Endothelial cell of umbilical vein (primary cell): ENCODE measurements at regions not wholly inside any gene's neighbourhood (a gene's known extent, or its start where the extent isn't known, plus 50 kb on each side); places are given as distances from the start of the nearest gene placed in this dataset.

Experiments used
- BruUV-seq: library from RNA; stranded (reverse); fragments of 400-500 nt; replicated peaks from 2 replicates; lab custom pipeline; 2021; lab: Mats Ljungman, UMichigan
- CTCF ChIA-PET: fragments of 300-600, 350-600 bp; sonication (Branson Sonifier 250); formaldehyde crosslinking; loops from one replicate; lab custom pipeline; 2021; ENCODE audit warnings: antibody characterized with exemption, inconsistent platforms; lab: Charles Lee
- POLR2A ChIA-PET: fragments of 300-600, 350-600 bp; sonication (Branson Sonifier 250); formaldehyde crosslinking; loops from one replicate; lab custom pipeline; 2021; ENCODE audit warnings: antibody characterized with exemption, inconsistent platforms; lab: Charles Lee
- DNase-seq: peaks from one replicate; pipeline ENCODE4 v3.0.0-alpha.2; 2011; ENCODE audit warnings: low read depth, low spot score
- FAIRE-seq: peaks from 2 replicates; lab custom pipeline; 2011; peaks lifted over from hg19 to GRCh38; lab: Jason Lieb, UNC
- H2AFZ ChIP-seq: 2 replicates; pipeline ENCODE4 v1.6.0; 2012; ENCODE audit warnings: low read depth, low read length, control low read depth, inconsistent platforms
- H3K27ac ChIP-seq: 2 replicates; pipeline ENCODE4 v1.5.1; 2011; ENCODE audit warnings: low read depth, mild to moderate bottlenecking, control low read depth, low read length, moderate library complexity; ENCODE audit not compliant: insufficient read depth
- H3K27me3 ChIP-seq, 2 experiments: 2 replicates each; pipeline versions ENCODE4 v1.6.0 to v1.6.1; 2011; ENCODE audit warnings: low read length in 2 of 2, mixed read lengths in 1 of 2; ENCODE audit not compliant: control insufficient read depth in 2 of 2, insufficient read depth in 2 of 2
- H3K36me3 ChIP-seq, 2 experiments: 2 replicates in 1 of 2; 3 replicates in 1 of 2; pipeline ENCODE4 v1.5.1; 2011; ENCODE audit warnings: low read length in 2 of 2, mild to moderate bottlenecking in 1 of 2, moderate library complexity in 1 of 2; ENCODE audit not compliant: control insufficient read depth in 2 of 2, insufficient read depth in 2 of 2; ENCODE audit errors: extremely low read depth in 1 of 2
- H3K4me1 ChIP-seq: 3 replicates; pipeline ENCODE4 v1.5.1; 2011; ENCODE audit warnings: mild to moderate bottlenecking, low read length; ENCODE audit not compliant: control insufficient read depth, insufficient read depth; ENCODE audit errors: extremely low read depth
- H3K4me2 ChIP-seq: 2 replicates; pipeline ENCODE4 v1.6.1; 2011; ENCODE audit warnings: low read length, control low read depth, mixed read lengths; ENCODE audit not compliant: insufficient read depth
- H3K4me3 ChIP-seq, 3 experiments: fragments of 200-600 bp in 1 of 3; sonication (generic), shearing (Covaris generic) in 1 of 3; replicated peaks in 1 of 3; 2 replicates each; pipeline ENCODE4 v1.5.1; 2011 to 2016; ENCODE audit warnings: control low read depth in 3 of 3, low read length in 3 of 3, mild to moderate bottlenecking in 2 of 3, inconsistent platforms in 1 of 3, low read depth in 1 of 3, moderate library complexity in 1 of 3; ENCODE audit not compliant: insufficient read depth in 1 of 3
- H3K79me2 ChIP-seq: 2 replicates; pipeline ENCODE4 v1.6.0; 2012; ENCODE audit warnings: low read length, inconsistent platforms; ENCODE audit not compliant: control insufficient read depth, insufficient read depth
- H3K9ac ChIP-seq: replicated peaks from 2 replicates; pipeline ENCODE3; 2011; ENCODE audit warnings: low read length, control low read depth; ENCODE audit not compliant: insufficient read depth; ENCODE audit errors: extremely low read depth
- H3K9me1 ChIP-seq: replicated peaks from 3 replicates; pipeline ENCODE4 v1.6.0; 2011; ENCODE audit warnings: mild to moderate bottlenecking, low read length; ENCODE audit not compliant: control insufficient read depth, insufficient read depth; ENCODE audit errors: extremely low read depth
- H3K9me3 ChIP-seq: replicated peaks from 2 replicates; pipeline ENCODE4 v1.5.1; 2012; ENCODE audit warnings: low read length, inconsistent platforms; ENCODE audit not compliant: control insufficient read depth, insufficient read depth
- H4K20me1 ChIP-seq: replicated peaks from 2 replicates; pipeline ENCODE3; 2011; ENCODE audit warnings: mild to moderate bottlenecking, low read length; ENCODE audit not compliant: control insufficient read depth, insufficient read depth; ENCODE audit errors: extremely low read depth
- CTCF ChIP-seq, 2 donors: IDR thresholded peaks; 1 replicate in 1 of 2; 2 replicates in 1 of 2; pipeline ENCODE4 v1.5.1; 2011; ENCODE audit warnings: low read length in 2 of 2, mild to moderate bottlenecking in 2 of 2, moderate library complexity in 2 of 2, control low read depth in 1 of 2, inconsistent platforms in 1 of 2, low read depth in 1 of 2; ENCODE audit not compliant: insufficient read depth in 1 of 2; ENCODE audit errors: extremely low read depth in 1 of 2
- EZH2 ChIP-seq: IDR thresholded peaks from 2 replicates; pipeline ENCODE4 v1.6.1; 2012; ENCODE audit warnings: borderline replicate concordance, low read depth, mild to moderate bottlenecking, moderate library complexity, low read length, inconsistent platforms; ENCODE audit not compliant: severe bottlenecking
- FOS ChIP-seq: IDR thresholded peaks from 2 replicates; pipeline ENCODE4 v1.6.1; 2011; ENCODE audit warnings: mild to moderate bottlenecking, low read length, moderate library complexity, borderline replicate concordance; ENCODE audit not compliant: insufficient read depth
- GATA2 ChIP-seq: IDR thresholded peaks from 2 replicates; pipeline ENCODE4 v1.7.0; 2011; ENCODE audit warnings: low read depth, mild to moderate bottlenecking, moderate library complexity, mixed read lengths, low read length; ENCODE audit not compliant: insufficient read length, insufficient read depth
- JUN ChIP-seq: IDR thresholded peaks from 2 replicates; pipeline ENCODE4 v1.6.1; 2011; ENCODE audit warnings: borderline replicate concordance, low read depth; ENCODE audit not compliant: insufficient read length, insufficient read depth
- MAX ChIP-seq: IDR thresholded peaks from 2 replicates; pipeline ENCODE4 v1.6.1; 2011; ENCODE audit not compliant: insufficient read depth, insufficient read length
- MYC ChIP-seq: IDR thresholded peaks from one replicate; pipeline ENCODE4 v1.6.1; 2011; ENCODE audit warnings: mild to moderate bottlenecking, low read depth, low read length
- POLR2A ChIP-seq: IDR thresholded peaks from 2 replicates; pipeline ENCODE4 v1.6.1; 2012; ENCODE audit warnings: low read depth, mild to moderate bottlenecking, control low read depth, low read length
- POLR2AphosphoS5 ChIP-seq: IDR thresholded peaks from 2 replicates; pipeline ENCODE4 v1.6.1; 2012; ENCODE audit warnings: low read depth, mild to moderate bottlenecking, control low read depth, low read length, moderate library complexity; ENCODE audit not compliant: insufficient read depth
- dilution Hi-C: fragments of 300-500 bp; cut with MboI; formaldehyde crosslinking; loops from one replicate; pipeline ENCODE4 v1.15.0; 2019; ENCODE audit warnings: low sequenced_read_pairs; ENCODE audit not compliant: extremely low pct_ligation_motif_present
- intact Hi-C: fragments of 100-400 bp; cut with micrococcal nuclease; formaldehyde crosslinking; loops from one replicate; pipeline ENCODE4 v1.10.0; 2022

GRCh38 chr15:47209591-47209990, 507.7 kb upstream of the SEMA6D start:
- peaks cover 4% of the 10 kb centered on the region for H3K79me2 ChIP-seq
- no peak overlapping the region for H3K4me2 ChIP-seq
- ChIA-PET POLR2A (no interaction called here), CTCF (no interaction called here)
- DNase-seq (no peak), FAIRE-seq (no peak)
- BruUV-seq, result no TSS peak
- H3K4me1 ChIP-seq, result peaks cover 3% of the 10 kb centered on the region
- dilution Hi-C loops, result no loop called here
- no peaks in the 10 kb centered on the region for H3K9me1 ChIP-seq
- no peaks in the 10 kb centered on the region for H4K20me1 ChIP-seq
- intact Hi-C loops, result no loop called here
- no peak overlapping the region for H3K27ac ChIP-seq
- H3K27me3 ChIP-seq, result no peaks in the 10 kb centered on the region
- no peak overlapping the region for H3K9ac ChIP-seq
- no peak overlapping the region for H2AFZ ChIP-seq
- H3K36me3 ChIP-seq, result no peaks in the 10 kb centered on the region
- no peaks in the 10 kb centered on the region for H3K9me3 ChIP-seq
- no peak overlapping the region for H3K4me3 ChIP-seq
- no peak for TF ChIP-seq POLR2A
- TF ChIP-seq EZH2, result no peak
- TF ChIP-seq POLR2AphosphoS5, result no peak
- no peak for TF ChIP-seq CTCF (IDR thresholded peaks at IDR 0.05; ENCODE audit: extremely low read depth in 1 of 2, insufficient read depth in 1 of 2, low read depth in 1 of 2, low read length in 2 of 2)
- no peak for TF ChIP-seq GATA2
- no peak for TF ChIP-seq FOS
- TF ChIP-seq MYC, result no peak
- no peak for TF ChIP-seq JUN
- no peak for TF ChIP-seq MAX
